ENCODE measurements at regions not wholly inside any gene's neighbourhood (a gene's known extent, or its start where the extent isn't known, plus 50 kb on each side); places are given as distances from the start of the nearest gene placed in this dataset.

DNA sequence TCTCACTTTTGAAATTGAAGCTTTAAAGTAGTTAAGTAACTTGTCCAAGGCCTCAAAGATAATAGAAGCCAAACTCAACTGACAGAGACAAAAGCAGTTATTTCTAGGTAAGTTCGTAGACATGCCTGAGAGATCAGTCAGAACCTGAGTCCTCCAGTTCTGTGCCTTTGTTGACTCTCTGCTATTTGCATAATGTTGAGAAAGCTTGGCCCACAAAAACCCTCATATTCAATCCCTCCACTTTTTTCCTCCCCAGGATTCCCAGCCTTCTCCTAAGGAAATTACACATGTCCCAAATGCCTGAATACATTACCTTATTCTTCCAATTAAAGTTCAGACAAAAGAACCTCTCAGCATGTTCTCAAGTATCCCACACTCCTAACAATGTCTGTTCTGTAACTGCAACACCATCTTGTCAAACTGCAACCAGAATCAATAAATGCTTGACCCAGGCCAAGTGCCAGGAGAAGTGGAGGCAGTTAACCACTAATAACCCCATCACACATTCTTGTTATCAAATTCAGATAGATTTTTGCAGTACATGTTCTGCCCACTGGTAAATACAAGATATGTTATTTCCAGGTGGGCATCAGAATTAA, 217.8 kb downstream of the LRRC3B start:
- H3K9ac ChIP-seq, result no peak overlapping the region
- no peaks in the 10 kb centered on the region for H3K79me2 ChIP-seq (ENCODE audit: insufficient read depth, low read depth)
- no peaks in the 10 kb centered on the region for H3K4me1 ChIP-seq (ENCODE audit: low read depth, poor library complexity, severe bottlenecking)
- H3K4me3 ChIP-seq (IDR thresholded peaks at IDR 0.05; ENCODE audit: insufficient read depth, low read depth, low read length), result no peak overlapping the region
- H3K4me2 ChIP-seq, result no peak overlapping the region
- H3K27me3 ChIP-seq (ENCODE audit: insufficient read depth, low read depth), result no peaks in the 10 kb centered on the region
- no peak overlapping the region for H3K27ac ChIP-seq
- H3K36me3 ChIP-seq (ENCODE audit: insufficient read depth), result no peaks in the 10 kb centered on the region
- TF ChIP-seq, protein P1, sequence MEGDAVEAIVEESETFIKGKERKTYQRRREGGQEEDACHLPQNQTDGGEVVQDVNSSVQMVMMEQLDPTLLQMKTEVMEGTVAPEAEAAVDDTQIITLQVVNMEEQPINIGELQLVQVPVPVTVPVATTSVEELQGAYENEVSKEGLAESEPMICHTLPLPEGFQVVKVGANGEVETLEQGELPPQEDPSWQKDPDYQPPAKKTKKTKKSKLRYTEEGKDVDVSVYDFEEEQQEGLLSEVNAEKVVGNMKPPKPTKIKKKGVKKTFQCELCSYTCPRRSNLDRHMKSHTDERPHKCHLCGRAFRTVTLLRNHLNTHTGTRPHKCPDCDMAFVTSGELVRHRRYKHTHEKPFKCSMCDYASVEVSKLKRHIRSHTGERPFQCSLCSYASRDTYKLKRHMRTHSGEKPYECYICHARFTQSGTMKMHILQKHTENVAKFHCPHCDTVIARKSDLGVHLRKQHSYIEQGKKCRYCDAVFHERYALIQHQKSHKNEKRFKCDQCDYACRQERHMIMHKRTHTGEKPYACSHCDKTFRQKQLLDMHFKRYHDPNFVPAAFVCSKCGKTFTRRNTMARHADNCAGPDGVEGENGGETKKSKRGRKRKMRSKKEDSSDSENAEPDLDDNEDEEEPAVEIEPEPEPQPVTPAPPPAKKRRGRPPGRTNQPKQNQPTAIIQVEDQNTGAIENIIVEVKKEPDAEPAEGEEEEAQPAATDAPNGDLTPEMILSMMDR (conservative IDR thresholded peaks at IDR 0.05; ENCODE audit: low read depth, low read length), result no peak
- H2AFZ ChIP-seq (ENCODE audit: low read depth), result no peak overlapping the region
- H4K20me1 ChIP-seq (ENCODE audit: insufficient read depth), result no peaks in the 10 kb centered on the region

DNA sequence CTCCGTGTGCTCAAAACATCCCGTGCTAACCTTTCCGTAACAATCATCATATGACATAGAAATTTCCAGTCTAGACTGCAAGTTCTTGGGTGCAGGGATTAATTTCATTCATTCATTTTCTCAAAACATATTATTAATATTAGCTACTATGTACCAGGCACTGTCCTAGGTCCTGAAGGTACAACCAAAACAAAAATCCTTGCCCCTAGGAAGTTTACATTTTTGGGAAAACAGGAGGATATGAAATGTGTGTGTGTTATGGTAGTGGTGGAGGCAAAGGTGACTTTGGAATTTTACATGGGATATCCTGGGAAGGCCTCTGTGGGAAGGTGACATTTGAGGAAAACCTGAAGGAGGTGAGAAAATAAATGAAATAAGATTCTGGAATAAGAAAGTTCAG, 222.6 kb downstream of the LRRC3B start:
- H2AFZ ChIP-seq (ENCODE audit: low read depth), result no peak overlapping the region
- H3K27me3 ChIP-seq (ENCODE audit: insufficient read depth, low read depth), result no peaks in the 10 kb centered on the region
- no peaks in the 10 kb centered on the region for H3K4me1 ChIP-seq (ENCODE audit: low read depth, poor library complexity, severe bottlenecking)
- no peaks in the 10 kb centered on the region for H3K36me3 ChIP-seq (ENCODE audit: insufficient read depth)
- H3K79me2 ChIP-seq (ENCODE audit: insufficient read depth, low read depth), result no peaks in the 10 kb centered on the region
- H3K9ac ChIP-seq, result no peak overlapping the region
- H3K27ac ChIP-seq, result no peak overlapping the region
- H4K20me1 ChIP-seq (ENCODE audit: insufficient read depth), result no peaks in the 10 kb centered on the region
- H3K4me3 ChIP-seq (IDR thresholded peaks at IDR 0.05; ENCODE audit: insufficient read depth, low read depth, low read length), result no peak overlapping the region
- TF ChIP-seq, protein P1 (conservative IDR thresholded peaks at IDR 0.05; ENCODE audit: low read depth, low read length), result no peak
- no peak overlapping the region for H3K4me2 ChIP-seq

DNA sequence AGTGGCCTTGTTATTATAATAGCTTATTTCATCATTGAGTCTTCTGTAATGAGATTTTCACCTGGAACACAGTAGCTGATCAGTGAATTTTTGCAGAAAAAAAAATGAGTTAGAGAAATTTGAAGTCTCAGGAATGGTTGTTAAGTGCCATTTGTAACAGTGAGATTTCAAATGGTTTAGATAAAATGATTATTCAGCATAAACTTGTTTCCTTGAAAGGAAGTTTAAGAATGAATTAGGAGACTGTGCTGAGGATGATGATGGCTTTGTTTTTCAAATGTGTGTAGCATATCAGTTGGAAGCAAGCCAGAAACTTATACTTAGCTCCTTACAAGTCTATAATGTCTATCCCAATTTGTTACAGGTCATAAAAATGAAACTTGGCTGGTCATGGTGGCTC, 225.1 kb downstream of the LRRC3B start:
- no peaks in the 10 kb centered on the region for H4K20me1 ChIP-seq (ENCODE audit: insufficient read depth)

DNA sequence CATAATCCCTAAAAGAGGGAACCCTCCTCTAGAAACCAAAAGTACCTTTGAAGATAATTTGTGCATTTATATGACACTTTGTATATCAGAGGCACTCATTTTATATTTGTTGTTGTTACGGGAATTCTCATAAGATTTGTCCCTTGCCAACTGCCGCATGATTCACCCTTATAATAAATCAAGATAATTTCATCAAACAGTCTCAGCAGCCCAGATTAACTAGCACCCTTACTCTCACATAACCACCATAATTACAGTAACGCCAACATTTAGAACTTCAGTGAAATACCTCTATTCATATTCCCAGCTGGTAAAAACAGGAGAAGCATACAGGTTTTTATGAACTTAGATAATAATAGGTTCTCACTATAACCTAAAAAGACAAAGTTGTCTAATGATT, 271.9 kb downstream of the LRRC3B start:
- Histone ChIP-seq H3K27me3 (ENCODE audit: insufficient read depth, low read depth) (no peaks in the 10 kb centered on the region), H3K4me2 (no peak overlapping the region), H3K4me1 (ENCODE audit: low read depth, poor library complexity, severe bottlenecking) (no peaks in the 10 kb centered on the region), H3K79me2 (ENCODE audit: insufficient read depth, low read depth) (no peaks in the 10 kb centered on the region), H3K27ac (no peak overlapping the region), H2AFZ (ENCODE audit: low read depth) (no peak overlapping the region), H4K20me1 (ENCODE audit: insufficient read depth) (no peaks in the 10 kb centered on the region), H3K36me3 (ENCODE audit: insufficient read depth) (no peaks in the 10 kb centered on the region), H3K9ac (no peak overlapping the region), H3K4me3 (IDR thresholded peaks at IDR 0.05; ENCODE audit: insufficient read depth, low read depth, low read length) (no peak overlapping the region)
- TF ChIP-seq, protein P1 (conservative IDR thresholded peaks at IDR 0.05; ENCODE audit: low read depth, low read length), result no peak

More for the DNA sequence above, 225.1 kb downstream of the LRRC3B start:
- Histone ChIP-seq H3K9ac (no peak overlapping the region), H3K27me3 (ENCODE audit: insufficient read depth, low read depth) (no peaks in the 10 kb centered on the region), H3K79me2 (ENCODE audit: insufficient read depth, low read depth) (no peaks in the 10 kb centered on the region), H3K4me1 (ENCODE audit: low read depth, poor library complexity, severe bottlenecking) (no peaks in the 10 kb centered on the region), H3K36me3 (ENCODE audit: insufficient read depth) (no peaks in the 10 kb centered on the region), H3K27ac (no peak overlapping the region), H3K4me2 (no peak overlapping the region), H3K4me3 (IDR thresholded peaks at IDR 0.05; ENCODE audit: insufficient read depth, low read depth, low read length) (no peak overlapping the region), H2AFZ (ENCODE audit: low read depth) (no peak overlapping the region)
- TF ChIP-seq, protein P1 (conservative IDR thresholded peaks at IDR 0.05; ENCODE audit: low read depth, low read length), result no peak

All from KMS-11 (cell line).